NAMALWA (cell line): ENCODE measurements at regions not wholly inside any gene's neighbourhood (a gene's known extent, or its start where the extent isn't known, plus 50 kb on each side); places are given as distances from the start of the nearest gene placed in this dataset.

Source experiments
- DNase-seq: peaks from one replicate; pipeline ENCODE4 v3.0.0-alpha.2; 2015; ENCODE audit warnings: low spot score

DNA sequence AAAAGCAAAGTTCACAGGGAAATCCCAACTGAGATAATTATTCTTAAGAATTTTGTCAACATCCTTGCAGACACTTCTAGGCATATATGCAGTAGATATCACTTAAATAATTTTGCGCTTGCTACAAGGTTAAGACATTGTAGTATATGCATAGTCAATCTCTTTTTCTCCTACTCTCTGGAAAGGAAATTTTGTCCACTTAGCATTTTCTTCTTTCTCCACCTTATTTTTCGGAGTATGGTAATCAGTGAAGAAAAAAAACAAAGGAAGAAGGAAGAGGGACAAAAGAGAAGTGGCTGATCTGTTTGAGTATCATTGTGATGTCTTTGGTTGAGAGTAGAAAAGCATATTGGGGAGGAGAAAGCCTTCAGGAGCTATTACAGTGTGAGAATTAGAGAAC lies 104.6 kb downstream of the LACC1 start:
- no peak for DNase-seq

DNA sequence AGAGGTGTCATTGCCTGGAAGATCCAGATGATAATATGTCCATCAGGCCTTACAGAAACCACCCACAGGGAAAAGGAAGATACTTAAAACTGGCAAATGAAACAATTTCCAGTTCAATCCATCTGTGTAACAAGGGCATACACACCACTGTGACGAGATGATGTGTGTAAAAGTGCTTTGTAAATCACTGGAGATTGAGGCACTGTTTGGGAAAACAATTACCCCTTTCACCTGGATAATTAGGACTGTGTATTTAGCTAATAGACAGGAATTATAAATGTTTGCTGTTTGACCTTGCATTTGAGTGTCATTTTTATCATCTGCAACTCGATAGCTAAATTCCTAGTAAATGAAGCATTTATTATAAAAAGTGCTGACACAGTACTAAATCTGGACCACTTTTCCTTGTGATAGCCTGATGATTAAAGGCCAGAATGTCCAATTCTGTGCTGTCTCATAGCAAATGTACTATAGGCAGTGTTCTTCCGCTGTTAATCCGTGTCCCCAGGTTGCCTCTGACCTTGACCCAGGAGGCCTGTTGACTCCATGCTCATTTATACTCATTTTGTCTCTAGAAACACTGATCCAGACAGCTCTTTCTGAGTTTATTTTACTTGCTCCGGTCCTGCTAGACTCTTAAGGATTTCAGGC lies 105.8 kb downstream of the LACC1 start:
- DNase-seq: no peak

DNA sequence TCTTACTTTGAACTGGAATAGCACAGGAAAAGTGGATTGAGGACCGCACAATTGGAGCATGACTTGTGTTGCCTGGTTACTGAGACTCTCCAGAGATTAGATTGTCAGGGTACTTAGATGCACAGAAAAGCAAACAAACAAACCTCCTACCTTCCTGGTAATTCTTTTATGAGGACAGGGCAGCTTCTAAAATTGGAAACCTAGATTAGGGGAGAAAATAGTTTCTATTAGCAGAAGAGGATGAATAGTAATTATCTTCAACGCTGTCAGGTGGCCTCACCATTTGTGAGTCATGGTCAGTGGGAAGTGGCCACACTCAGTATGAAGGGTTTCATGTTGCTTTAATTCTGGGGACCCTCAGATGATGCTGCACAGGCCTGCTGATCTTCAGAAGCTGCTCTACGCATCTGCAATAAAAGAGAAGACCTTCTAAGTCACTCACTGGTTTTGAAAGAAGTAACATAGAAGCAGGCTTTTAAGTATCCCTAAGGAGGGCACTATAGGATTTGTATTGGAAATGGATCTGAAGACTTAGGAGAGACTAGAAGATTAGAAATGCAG lies 106.8 kb downstream of the LACC1 start:
- no peak for DNase-seq

DNA sequence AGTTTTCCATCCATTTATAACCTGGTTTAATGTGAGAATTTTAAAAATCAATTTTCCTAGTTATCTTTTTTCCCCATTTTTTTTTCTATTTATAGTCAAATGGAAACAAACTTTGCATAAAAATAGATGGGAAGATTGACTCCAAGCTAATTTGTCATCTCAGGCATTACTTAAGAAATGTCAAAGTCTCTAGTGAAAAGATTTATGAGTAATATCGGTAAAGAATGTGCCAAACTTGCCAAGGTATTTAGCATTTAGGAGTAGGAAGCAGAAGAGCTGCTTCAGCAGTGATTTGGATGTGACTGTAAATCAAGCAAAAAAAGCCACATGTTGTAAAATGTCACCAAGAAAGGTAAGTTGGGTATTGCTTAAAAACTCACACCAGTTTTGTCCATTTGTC lies 108.6 kb downstream of the LACC1 start:
- no peak for DNase-seq

DNA sequence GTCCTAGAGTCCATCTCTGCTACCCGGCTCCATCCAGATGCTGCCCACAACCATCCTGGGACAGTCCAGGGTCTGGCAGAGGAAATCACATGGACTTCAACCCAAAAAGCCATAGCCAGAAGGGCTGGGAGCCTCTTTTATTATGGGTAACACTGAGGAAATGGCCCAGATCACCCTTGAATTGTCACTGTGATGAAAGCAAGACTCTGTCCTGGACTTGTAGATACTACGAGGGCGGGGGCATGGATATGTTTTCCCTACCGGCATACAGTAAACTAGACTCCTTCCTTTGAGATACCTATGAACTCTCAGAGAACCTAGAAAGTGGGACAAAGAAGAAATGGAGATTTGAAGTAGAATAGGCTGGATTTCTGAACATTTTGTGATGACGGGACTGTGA lies 110.3 kb downstream of the LACC1 start:
- DNase-seq: no peak

DNA sequence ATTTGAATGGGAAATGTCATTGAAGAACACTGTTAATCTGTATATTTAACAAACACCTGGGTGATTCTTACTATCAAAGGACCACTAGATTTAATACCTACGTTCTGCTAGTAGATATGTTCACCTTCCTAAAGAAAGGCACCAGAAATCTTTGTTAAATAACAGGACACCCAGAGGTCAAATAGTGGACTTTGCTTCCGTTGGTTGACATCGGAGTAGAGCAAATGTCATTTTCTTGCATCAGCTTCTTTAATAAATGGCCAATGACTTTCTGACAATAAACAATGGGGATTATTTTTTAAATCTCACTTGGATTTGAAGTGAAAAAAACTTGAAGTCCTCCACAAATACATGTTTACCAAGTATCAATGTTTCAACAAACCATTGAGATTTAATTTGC lies 111.1 kb downstream of the LACC1 start:
- no peak for DNase-seq

DNA sequence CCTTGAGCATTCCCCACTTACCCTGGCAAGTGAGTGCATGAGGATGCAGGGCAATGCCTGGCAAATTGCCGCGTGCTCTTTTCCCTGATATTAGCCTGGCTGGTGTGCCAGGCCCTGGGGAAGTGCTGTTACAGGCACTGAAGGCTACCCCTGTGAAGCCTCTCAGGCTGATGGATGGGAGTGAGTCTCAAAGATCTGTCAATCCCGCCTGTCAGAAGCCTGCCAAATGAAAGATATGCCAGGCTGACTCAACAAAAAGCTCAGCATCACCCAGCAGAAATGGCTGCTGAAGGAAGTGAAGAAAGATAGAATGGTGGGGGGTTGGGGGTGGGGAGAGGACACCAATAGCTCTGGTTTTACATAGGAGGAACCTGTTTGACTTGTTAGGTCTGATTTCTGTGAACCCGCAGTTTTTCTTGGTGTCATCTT lies 112.1 kb downstream of the LACC1 start:
- no peak for DNase-seq

DNA sequence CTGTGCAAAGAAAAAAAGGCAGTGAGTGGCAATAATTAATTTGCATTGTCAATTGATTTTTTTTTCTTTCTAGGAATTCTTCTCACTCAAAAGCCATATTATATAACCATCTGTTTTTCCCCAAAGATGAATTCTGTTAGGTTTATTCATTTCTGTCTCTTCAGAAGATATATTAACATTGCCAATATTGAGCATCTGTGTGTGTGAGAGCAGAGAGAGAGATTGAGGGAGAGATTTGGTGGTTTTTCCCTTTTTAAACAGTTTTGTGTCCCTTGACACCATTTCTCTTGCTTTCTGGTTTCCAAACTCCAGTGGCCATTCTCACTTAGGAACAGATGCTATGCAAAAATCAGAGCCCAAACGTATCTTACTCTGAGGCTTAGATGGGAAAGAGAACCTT lies 112.5 kb downstream of the LACC1 start:
- no peak for DNase-seq

DNA sequence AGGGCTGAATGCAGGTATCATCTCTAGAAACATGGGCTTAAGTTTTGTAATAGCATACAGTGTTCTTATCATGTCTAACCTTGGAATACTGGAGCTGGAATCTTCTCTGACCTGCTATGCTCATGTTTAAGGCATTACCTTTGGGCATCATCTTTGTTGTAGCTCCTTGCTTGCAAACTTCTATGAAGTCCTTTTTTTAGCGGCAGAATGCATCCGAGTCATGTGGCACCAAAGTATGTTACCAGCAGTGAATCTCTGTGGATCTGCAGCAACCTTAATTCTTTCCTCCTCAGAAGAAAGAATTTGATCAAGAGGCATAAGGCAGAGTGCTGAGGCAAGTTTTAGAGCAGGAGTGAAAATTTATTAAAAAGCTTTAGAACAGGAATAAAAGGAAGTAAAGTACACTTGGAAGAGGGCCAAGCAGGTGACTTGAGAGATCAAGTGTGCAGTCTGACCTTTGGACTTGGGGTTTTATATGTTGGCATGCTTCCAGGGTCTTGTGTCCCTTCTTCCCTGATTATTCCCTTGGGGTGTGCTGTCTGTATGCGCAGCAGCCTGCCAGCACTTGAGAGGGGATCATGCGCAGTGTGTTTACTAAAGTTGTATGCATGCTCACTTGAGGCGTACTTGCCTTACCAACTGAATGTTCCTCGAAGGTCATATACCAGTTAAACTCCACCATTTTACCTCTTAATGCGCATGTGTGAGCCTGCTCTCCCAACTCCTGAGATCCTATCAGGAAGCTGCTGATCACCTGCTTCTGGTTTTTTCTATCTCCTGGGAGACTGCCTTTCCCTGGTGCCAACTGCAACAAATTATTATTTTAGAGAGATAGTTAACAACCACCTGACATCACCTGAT lies 115.5 kb downstream of the LACC1 start:
- DNase-seq: no peak

DNA sequence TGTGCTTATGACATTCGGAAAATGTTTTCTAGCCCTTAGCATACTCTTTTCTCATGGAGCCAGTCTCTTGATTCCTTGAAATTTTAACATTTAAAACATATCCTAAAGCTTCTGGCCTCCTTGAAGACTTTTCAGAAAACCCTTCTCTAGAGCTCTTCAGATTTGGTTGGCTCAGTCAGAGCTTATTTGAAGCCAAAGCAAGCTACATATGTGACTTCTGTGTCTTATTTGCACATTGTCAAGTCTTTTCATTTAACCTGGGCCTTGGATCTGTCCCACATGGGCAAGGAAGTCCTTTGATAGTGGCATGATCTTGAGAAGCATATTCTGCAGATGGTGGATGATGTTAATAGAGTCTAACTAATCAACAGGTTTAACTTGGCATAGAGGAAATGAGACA lies 116.5 kb downstream of the LACC1 start:
- no peak for DNase-seq

DNA sequence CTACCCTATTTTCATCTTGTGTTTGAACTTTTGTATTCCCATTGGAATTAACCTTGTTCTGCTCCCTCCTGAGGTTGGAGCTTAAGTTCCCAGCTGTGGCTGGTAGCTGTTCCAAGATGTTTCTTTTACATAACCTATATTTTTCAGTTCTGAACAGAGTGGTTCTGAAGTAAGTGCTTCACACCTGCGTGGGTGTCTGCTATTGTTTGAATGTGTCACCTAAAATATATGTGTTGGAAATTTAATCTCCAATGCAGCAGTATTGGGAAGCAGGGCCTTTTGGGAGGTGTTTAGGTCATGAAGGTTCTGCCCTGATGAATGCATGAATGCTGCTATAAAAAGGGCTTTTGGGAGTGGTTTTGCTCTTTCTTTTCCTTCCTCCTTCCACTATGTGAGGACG lies 123.8 kb downstream of the LACC1 start:
- DNase-seq: no peak

DNA sequence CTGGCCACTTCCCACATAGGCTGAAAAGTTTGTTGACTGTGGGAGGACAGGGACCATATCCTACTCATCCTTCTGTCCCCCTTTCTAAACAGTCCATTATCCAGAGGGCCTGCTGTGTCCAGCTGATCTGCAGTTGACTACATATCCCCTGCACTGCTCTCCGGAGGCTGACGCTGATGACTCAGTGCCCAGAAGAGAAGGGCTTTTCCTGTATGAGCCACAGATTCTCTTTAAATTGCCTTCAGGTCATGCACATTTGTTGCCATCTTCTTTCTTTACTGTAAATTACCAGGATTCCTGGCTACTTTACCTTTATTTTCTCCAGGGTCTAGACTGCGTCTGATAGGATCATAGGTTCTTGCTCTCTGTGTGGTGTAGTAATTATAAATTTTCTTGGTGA lies 125.2 kb downstream of the LACC1 start:
- DNase-seq: no peak

DNA sequence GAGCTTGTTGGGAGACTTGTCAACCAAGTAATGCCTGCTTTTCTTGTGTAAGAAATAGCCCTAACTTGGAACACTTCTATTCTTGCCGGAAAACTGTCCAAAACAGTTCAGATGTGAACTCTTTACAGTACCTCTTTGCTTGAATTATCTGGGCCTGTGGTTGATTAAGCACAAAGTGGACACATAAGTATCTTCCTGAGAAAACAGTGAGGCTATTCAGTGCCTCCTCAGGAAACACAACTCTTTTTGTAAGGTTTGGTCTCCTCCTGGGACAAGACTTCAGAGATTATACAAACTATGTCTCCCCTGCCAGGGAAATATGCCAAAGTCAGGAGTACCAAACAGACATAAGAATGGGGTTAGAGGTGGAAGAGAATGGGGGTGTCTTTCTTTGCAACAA lies 127.7 kb downstream of the LACC1 start:
- no peak for DNase-seq

DNA sequence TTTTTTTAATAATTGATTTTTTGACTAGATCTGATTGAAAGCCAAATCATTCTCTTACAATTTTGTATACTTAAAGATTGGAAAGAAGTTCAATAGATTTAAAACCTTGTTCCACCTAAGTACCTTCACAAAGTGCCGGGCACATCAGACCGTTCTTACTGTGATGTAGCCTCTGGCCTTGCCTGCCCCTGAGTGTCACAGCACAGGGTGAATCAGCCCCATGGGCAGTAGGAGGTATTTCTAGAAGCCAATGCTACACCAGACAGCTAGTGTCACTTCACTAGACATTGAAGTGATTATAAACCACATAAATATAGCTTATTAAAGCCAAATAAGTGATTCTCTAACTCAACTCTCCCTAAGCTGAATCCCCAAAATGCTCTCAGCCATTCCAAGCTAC lies 131.3 kb downstream of the LACC1 start:
- no peak for DNase-seq

DNA sequence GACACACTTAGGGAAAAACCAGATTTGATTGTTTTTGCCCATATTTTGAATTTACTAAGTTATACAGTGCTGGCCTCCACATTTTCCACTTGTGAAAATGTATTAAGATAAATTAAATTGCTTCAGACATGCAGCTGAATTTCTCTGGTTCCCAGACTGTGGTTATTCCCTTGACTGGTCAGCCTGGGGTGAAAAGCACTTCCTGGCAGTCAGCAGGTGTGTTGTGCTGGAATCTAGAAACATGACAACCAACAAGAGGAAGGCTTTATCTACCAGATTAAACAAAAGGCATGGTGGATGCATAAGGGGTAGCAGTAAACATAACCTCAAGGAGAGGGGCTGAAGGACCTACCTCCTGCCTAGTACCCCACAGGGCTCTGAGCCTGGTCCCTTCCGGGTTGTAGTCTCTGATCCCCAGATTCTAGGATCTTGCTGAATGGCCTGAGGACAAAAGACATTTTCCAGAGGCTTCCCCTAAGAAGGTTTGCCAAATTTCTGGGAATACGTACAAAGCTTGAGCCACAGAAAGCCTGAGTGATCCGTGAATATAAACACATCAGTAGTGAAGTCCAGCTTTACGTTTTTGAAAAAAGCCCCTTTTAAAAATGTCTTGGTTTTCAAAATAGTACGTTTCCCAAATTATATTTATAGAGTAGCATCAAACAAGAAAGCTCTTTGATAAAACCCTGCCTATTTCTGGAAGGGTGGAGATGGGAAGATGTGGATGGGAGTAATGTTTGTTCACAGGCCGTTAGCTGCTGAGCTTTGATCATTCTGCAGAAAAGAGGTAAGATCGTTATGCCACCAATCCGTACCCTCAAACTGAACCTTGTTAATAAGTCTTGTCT lies 133.4 kb downstream of the LACC1 start:
- no peak for DNase-seq

DNA sequence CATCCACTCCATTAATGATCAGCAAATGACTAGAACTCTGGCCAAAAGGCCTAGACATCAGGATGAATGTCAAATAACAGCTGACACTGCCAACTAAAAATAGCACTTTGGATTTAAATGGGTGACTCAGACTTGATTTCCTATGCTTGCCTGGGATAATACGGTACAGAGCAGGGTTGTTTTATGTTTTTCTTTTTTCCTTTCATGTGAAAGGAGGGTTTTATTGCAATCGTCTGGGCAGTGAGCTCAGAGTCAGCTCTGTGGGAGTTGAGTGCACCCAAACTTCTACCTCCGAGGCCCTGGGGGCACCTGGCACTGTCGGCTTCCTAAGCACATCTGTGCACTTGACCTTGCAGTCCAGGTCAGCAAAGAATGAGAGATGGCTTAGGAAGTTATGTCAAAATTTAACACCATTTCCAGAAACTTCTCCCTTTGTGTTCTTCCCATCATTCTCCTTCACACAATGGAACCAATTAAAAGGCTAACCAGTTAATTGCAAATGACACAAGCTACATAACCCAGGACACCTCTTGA lies 134.1 kb downstream of the LACC1 start:
- DNase-seq: no peak

DNA sequence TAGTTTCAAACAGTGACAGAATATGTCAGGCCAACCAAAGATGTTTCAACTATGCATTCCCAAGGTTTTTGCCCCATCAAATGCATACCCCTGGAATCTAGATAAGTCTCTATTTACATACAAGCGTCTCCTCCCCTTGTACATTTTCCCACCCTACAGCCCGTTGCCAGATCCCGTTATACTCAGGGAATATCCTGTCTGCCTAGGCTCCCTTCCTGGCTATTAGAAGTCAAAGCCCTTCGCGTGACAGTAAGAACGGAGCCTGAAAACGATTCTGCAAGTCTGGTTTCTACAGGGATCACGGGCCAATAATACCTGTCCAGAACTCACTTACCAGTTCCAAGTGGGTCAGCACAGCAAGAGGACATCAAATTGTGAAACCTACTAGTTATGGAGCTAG lies 134.8 kb downstream of the LACC1 start:
- DNase-seq: no peak

DNA sequence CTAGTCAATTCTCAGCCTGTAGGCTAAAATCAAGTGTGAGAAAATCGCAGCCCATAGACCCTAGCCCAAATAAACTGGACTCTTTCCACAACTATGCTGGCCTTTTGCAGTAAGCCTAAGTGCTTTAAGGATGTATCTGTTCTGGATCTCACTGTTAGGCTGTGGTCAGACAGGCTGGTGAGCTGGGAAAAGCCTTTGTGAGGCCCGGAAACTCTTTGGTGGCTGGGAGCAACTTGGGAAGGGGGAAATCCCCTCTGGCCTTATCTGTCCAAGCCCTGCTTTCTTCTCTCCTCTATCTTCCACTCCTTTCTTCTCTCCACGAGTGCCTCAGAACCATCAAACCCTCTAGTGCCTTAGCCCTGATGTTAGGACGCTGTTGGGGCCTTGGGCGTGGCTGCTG lies 135.4 kb downstream of the LACC1 start:
- DNase-seq: no peak

DNA sequence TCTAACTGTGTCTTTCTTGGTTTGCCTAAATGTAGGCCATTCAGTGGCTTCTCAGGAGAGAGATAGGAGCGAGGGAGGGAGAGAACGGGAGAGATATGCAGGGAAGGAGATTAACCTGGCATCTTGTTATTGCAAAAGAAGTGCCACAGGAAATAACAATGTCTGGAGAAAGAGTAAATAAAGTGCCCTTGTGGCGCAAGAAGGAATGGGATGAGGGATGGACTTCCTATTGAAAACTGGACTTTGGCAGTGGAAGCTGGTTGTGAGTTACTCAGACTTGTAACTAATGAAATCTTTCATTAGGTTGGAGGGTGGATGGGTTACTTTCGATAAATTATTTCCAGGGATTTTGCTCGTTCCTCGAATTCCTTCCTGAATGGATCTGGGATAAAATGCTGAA lies 136.1 kb downstream of the LACC1 start:
- no peak for DNase-seq

DNA sequence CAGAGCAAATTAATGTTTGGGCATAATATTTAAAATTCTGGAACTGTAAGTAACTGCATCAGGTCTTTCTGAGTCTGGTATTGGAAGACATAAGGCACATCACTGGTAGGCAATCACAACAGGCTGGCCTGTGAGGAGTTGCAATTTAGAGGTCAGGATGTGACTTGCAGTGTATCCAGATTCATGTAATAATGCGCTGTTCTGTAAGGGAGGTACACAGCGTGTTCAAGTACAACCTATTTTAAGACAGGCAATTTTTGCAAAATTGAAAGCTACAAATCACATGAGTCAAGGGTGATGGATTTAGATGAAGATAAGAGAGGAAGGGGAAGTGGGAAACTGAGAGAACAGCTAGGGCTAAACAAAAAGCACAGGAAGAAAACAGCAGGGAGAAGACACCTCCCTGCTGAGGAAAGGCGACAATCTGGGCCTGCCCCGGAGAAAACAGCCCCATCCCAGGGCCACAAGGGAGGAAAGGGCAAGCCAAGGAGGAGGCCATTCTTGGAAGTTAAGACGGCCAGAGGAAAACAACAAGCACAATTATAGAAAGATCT lies 138.1 kb downstream of the LACC1 start:
- DNase-seq: no peak

DNA sequence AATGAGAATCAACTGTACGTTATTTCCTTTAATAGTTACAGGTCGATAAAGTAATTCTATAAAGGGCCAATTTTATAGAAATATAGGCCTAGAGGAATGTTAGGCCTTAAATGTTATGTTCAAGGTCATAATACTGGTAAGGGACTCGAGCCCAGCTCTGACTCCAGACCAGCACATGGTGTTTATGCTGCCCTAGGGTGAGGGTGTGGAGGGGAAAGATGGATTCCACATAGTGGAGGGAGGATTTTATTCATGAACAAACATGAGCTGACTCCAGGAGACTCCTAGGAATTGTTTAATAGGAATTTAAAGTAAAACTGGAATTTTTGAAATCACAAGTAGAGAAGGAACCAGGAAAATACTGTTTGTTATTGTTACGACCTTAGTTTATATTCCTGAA lies 139.9 kb downstream of the LACC1 start:
- no peak for DNase-seq

DNA sequence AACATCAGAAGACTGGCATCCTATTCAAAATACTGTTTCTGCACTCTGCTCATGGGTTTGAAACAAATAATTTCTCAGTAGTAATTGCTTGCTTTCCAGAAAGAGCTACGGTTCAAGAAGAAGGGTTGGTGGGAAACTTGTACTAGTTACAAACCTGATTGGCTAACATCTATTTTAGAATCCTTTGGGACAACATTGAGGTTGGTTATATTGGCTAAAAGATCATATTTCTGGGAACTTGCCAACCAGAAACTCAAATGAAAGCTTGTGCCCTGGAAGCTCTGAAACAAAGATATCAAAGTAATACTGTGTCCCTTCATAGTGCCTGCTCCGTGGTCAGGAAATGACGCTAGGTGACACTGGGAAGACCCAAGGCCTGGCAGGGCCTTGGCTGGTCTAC lies 141.7 kb downstream of the LACC1 start:
- no peak for DNase-seq
